ENCODE measurements at regions not wholly inside any gene's neighbourhood (a gene's known extent, or its start where the extent isn't known, plus 50 kb on each side); places are given as distances from the start of the nearest gene placed in this dataset.

- no peak for DNase-seq (ENCODE audit: extremely low read depth in 1 of 2, low read depth in 1 of 2)
Measured at GRCh38 chr5:165296401-165297130, 1791.1 kb downstream of the MAT2B start.

GRCh38 chr5:165304193-165304827, 1798.9 kb downstream of the MAT2B start:
- DNase-seq (ENCODE audit: extremely low read depth in 1 of 2, low read depth in 1 of 2): no peak

- DNase-seq (ENCODE audit: extremely low read depth in 1 of 2, low read depth in 1 of 2): no peak
Measured at GRCh38 chr5:165305596-165305995, 1800.2 kb downstream of the MAT2B start.

GRCh38 chr5:165309446-165309845, 1804.0 kb downstream of the MAT2B start:
- DNase-seq (ENCODE audit: extremely low read depth in 1 of 2, low read depth in 1 of 2): no peak

- DNase-seq (ENCODE audit: extremely low read depth in 1 of 2, low read depth in 1 of 2): no peak
Measured at GRCh38 chr5:165310031-165310430, 1804.6 kb downstream of the MAT2B start.

GRCh38 chr5:165321912-165322311, 1816.5 kb downstream of the MAT2B start:
- no peak for DNase-seq (ENCODE audit: extremely low read depth in 1 of 2, low read depth in 1 of 2)

- no peak for DNase-seq (ENCODE audit: extremely low read depth in 1 of 2, low read depth in 1 of 2)
Measured at GRCh38 chr5:165325221-165325620, 1819.8 kb downstream of the MAT2B start.

- DNase-seq (ENCODE audit: extremely low read depth in 1 of 2, low read depth in 1 of 2): no peak
Measured at GRCh38 chr5:165327631-165328030, 1822.2 kb downstream of the MAT2B start.

- DNase-seq (ENCODE audit: extremely low read depth in 1 of 2, low read depth in 1 of 2): no peak
Measured at GRCh38 chr5:165328846-165329245, 1823.4 kb downstream of the MAT2B start.

GRCh38 chr5:165333623-165334022, 1828.2 kb downstream of the MAT2B start:
- no peak for DNase-seq (ENCODE audit: extremely low read depth in 1 of 2, low read depth in 1 of 2)

GRCh38 chr5:165334201-165334600, 1828.8 kb downstream of the MAT2B start:
- DNase-seq (ENCODE audit: extremely low read depth in 1 of 2, low read depth in 1 of 2): no peak

GRCh38 chr5:165349735-165350134, 1844.3 kb downstream of the MAT2B start:
- no peak for DNase-seq (ENCODE audit: extremely low read depth in 1 of 2, low read depth in 1 of 2)

GRCh38 chr5:165351342-165351741, 1845.9 kb downstream of the MAT2B start:
- no peak for DNase-seq (ENCODE audit: extremely low read depth in 1 of 2, low read depth in 1 of 2)

- DNase-seq (ENCODE audit: extremely low read depth in 1 of 2, low read depth in 1 of 2): no peak
Measured at GRCh38 chr5:165360366-165360765, 1854.9 kb downstream of the MAT2B start.

- DNase-seq (ENCODE audit: extremely low read depth in 1 of 2, low read depth in 1 of 2): no peak
Measured at GRCh38 chr5:165360784-165361542, 1855.5 kb downstream of the MAT2B start.

GRCh38 chr5:165370233-165370632, 1864.8 kb downstream of the MAT2B start:
- DNase-seq (ENCODE audit: extremely low read depth in 1 of 2, low read depth in 1 of 2): no peak

GRCh38 chr5:165370794-165371193, 1865.4 kb downstream of the MAT2B start:
- no peak for DNase-seq (ENCODE audit: extremely low read depth in 1 of 2, low read depth in 1 of 2)

- DNase-seq (ENCODE audit: extremely low read depth in 1 of 2, low read depth in 1 of 2): no peak
Measured at GRCh38 chr5:165375201-165375600, 1869.8 kb downstream of the MAT2B start.

- DNase-seq (ENCODE audit: extremely low read depth in 1 of 2, low read depth in 1 of 2): no peak
Measured at GRCh38 chr5:165393839-165394238, 1888.4 kb downstream of the MAT2B start.

GRCh38 chr5:165397516-165397915, 1892.1 kb downstream of the MAT2B start:
- no peak for DNase-seq (ENCODE audit: extremely low read depth in 1 of 2, low read depth in 1 of 2)

GRCh38 chr5:165400086-165400485, 1894.7 kb downstream of the MAT2B start:
- no peak for DNase-seq (ENCODE audit: extremely low read depth in 1 of 2, low read depth in 1 of 2)

- no peak for DNase-seq (ENCODE audit: extremely low read depth in 1 of 2, low read depth in 1 of 2)
Measured at GRCh38 chr5:165404917-165405316, 1899.5 kb downstream of the MAT2B start.
